ENCODE measurements at regions not wholly inside any gene's neighbourhood (a gene's known extent, or its start where the extent isn't known, plus 50 kb on each side); places are given as distances from the start of the nearest gene placed in this dataset.

GRCh38 chr1:4261327-4261726, 361.3 kb upstream of the C1orf174 start:
- DNase-seq (ENCODE audit: low read depth, low spot score), result no peak
- in situ Hi-C loops (cut with HindIII; ENCODE audit: low sequenced_read_pairs), result no loop called here
- no peak overlapping the region for H3K4me3 ChIP-seq (ENCODE audit: low read depth, low read length)
- TF ChIP-seq CTCF (IDR thresholded peaks at IDR 0.05; ENCODE audit: low read depth, low read length), result no peak

GRCh38 chr1:4262665-4263064, 362.6 kb upstream of the C1orf174 start:
- no peak for TF ChIP-seq CTCF (IDR thresholded peaks at IDR 0.05; ENCODE audit: low read depth, low read length)
- in situ Hi-C loops (cut with HindIII; ENCODE audit: low sequenced_read_pairs), result no loop called here
- no peak for DNase-seq (ENCODE audit: low read depth, low spot score)
- no peak overlapping the region for H3K4me3 ChIP-seq (ENCODE audit: low read depth, low read length)

GRCh38 chr1:4263699-4264098, 363.6 kb upstream of the C1orf174 start:
- H3K4me3 ChIP-seq (ENCODE audit: low read depth, low read length), result no peak overlapping the region
- in situ Hi-C loops (cut with HindIII; ENCODE audit: low sequenced_read_pairs), result no loop called here
- no peak for DNase-seq (ENCODE audit: low read depth, low spot score)
- no peak for TF ChIP-seq CTCF (IDR thresholded peaks at IDR 0.05; ENCODE audit: low read depth, low read length)

- no peak overlapping the region for H3K4me3 ChIP-seq (ENCODE audit: low read depth, low read length)
- no peak for DNase-seq (ENCODE audit: low read depth, low spot score)
- in situ Hi-C loops (cut with HindIII; ENCODE audit: low sequenced_read_pairs), result no loop called here
- no peak for TF ChIP-seq CTCF (IDR thresholded peaks at IDR 0.05; ENCODE audit: low read depth, low read length)
Measured at GRCh38 chr1:4265836-4266235, 365.8 kb upstream of the C1orf174 start.

- no peak for TF ChIP-seq CTCF (IDR thresholded peaks at IDR 0.05; ENCODE audit: low read depth, low read length)
- DNase-seq (ENCODE audit: low read depth, low spot score), result no peak
- in situ Hi-C loops (cut with HindIII; ENCODE audit: low sequenced_read_pairs), result no loop called here
- no peak overlapping the region for H3K4me3 ChIP-seq (ENCODE audit: low read depth, low read length)
Measured at GRCh38 chr1:4267381-4268261, 367.5 kb upstream of the C1orf174 start.

GRCh38 chr1:4268262-4268888, 368.3 kb upstream of the C1orf174 start:
- in situ Hi-C loops (cut with HindIII; ENCODE audit: low sequenced_read_pairs), result no loop called here
- no peak for DNase-seq (ENCODE audit: low read depth, low spot score)
- no peak for TF ChIP-seq CTCF (IDR thresholded peaks at IDR 0.05; ENCODE audit: low read depth, low read length)

More at GRCh38 chr1:4268262-4268888, 368.3 kb upstream of the C1orf174 start:
- H3K4me3 ChIP-seq (ENCODE audit: low read depth, low read length), result no peak overlapping the region

Measured in astrocyte of the spinal cord (primary cell).